Left ventricle myocardium inferior (tissue), 1 donor: ENCODE measurements at regions not wholly inside any gene's neighbourhood (a gene's known extent, or its start where the extent isn't known, plus 50 kb on each side); places are given as distances from the start of the nearest gene placed in this dataset.

Experiments used
- DNase-seq: peaks from one replicate; pipeline ENCODE4 v3.0.0-alpha.2; 2020
- H3K27ac ChIP-seq: fragments of 200-600 bp; replicated peaks from 2 replicates; pipeline ENCODE4 v1.8.0; 2021
- H3K27me3 ChIP-seq: fragments of 200-600 bp; 2 replicates; pipeline ENCODE4 v1.8.0; 2021; ENCODE audit warnings: low read depth
- H3K36me3 ChIP-seq: fragments of 200-600 bp; 2 replicates; pipeline ENCODE4 v1.8.0; 2021
- H3K4me1 ChIP-seq: fragments of 200-600 bp; 2 replicates; pipeline ENCODE4 v1.8.0; 2021
- H3K4me3 ChIP-seq: fragments of 200-600 bp; 2 replicates; pipeline ENCODE4 v1.8.0; 2021; ENCODE audit warnings: mild to moderate bottlenecking, moderate library complexity
- H3K9me3 ChIP-seq: fragments of 200-600 bp; replicated peaks from 2 replicates; pipeline ENCODE4 v1.8.0; 2021
- intact Hi-C: fragments of 100-400 bp; cut with micrococcal nuclease; formaldehyde crosslinking; loops from one replicate; pipeline ENCODE4 v1.11.0; 2022
- TF ChIP-seq, protein P1 (sequence below): fragments of 200-600 bp; IDR thresholded peaks from 2 replicates; pipeline ENCODE4 v1.8.0; 2021; ENCODE audit warnings: antibody characterized with exemption, mild to moderate bottlenecking, borderline replicate concordance
- donor health status: DM: no; HTN: yes; CAD: no; lungs with severe emphysema.

DNA sequence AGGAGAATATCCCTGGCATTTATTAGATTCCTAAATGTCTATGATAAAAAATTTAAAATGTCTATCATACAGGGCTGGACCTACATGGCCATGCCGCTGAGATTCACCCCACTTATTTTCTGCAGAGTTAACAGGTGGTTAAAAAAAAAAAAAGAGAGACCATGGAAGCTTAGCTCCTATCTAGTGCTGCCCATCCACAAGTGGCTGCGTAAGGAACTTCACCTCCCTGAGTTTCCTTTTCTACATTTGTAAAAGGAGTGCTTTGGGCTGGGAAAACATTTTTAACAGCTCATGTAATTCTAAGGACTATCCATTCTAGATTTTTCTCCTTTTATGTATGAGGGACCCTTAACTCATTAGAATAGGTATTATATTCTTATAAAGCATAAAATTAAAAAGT is 534.1 kb downstream of the MMUT start:
- H3K4me3 ChIP-seq, result no peak overlapping the region
- TF ChIP-seq, protein P1, sequence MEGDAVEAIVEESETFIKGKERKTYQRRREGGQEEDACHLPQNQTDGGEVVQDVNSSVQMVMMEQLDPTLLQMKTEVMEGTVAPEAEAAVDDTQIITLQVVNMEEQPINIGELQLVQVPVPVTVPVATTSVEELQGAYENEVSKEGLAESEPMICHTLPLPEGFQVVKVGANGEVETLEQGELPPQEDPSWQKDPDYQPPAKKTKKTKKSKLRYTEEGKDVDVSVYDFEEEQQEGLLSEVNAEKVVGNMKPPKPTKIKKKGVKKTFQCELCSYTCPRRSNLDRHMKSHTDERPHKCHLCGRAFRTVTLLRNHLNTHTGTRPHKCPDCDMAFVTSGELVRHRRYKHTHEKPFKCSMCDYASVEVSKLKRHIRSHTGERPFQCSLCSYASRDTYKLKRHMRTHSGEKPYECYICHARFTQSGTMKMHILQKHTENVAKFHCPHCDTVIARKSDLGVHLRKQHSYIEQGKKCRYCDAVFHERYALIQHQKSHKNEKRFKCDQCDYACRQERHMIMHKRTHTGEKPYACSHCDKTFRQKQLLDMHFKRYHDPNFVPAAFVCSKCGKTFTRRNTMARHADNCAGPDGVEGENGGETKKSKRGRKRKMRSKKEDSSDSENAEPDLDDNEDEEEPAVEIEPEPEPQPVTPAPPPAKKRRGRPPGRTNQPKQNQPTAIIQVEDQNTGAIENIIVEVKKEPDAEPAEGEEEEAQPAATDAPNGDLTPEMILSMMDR, result no peak
- H3K9me3 ChIP-seq, result peaks cover 24% of the 10 kb centered on the region
- intact Hi-C loops, result no loop called here
- no peaks in the 10 kb centered on the region for H3K4me1 ChIP-seq
- H3K27me3 ChIP-seq, result no peaks in the 10 kb centered on the region
- H3K27ac ChIP-seq, result no peak overlapping the region
- no peak for DNase-seq
- no peaks in the 10 kb centered on the region for H3K36me3 ChIP-seq

- H3K36me3 ChIP-seq, result no peaks in the 10 kb centered on the region
- no peaks in the 10 kb centered on the region for H3K4me1 ChIP-seq
- intact Hi-C loops, result no loop called here
- TF ChIP-seq, protein P1, result no peak
- no peaks in the 10 kb centered on the region for H3K27me3 ChIP-seq
- no peak overlapping the region for H3K27ac ChIP-seq
- H3K9me3 ChIP-seq, result peaks cover 10% of the 10 kb centered on the region
- H3K4me3 ChIP-seq, result no peak overlapping the region
- DNase-seq, result no peak
Observed at GRCh38 chr6:48922837-48923236, 540.2 kb downstream of the MMUT start.

DNA sequence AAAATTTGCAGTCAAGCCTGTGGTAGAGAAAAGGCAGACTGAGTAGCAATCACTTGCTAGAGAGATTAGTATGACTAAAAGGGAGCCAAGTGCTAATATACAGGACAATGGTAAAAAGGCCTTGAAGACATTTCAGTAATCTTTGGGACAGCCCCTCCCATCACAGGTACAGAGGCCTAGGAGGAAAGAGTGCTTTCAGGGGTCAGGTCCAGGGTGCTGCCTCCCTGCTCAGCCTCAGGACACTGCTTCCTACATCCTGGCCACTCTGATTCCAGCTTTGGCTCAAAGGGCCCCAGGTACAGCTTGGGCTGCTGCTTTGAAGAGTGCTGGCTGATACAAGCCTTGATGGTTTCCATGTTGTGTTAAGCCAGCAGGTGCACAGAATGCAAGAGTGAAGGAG is 543.5 kb downstream of the MMUT start:
- TF ChIP-seq, protein P1, result no peak
- no peak overlapping the region for H3K27ac ChIP-seq
- intact Hi-C loops, result no loop called here
- H3K36me3 ChIP-seq, result no peaks in the 10 kb centered on the region
- no peak for DNase-seq
- H3K27me3 ChIP-seq, result no peaks in the 10 kb centered on the region
- H3K4me3 ChIP-seq, result no peak overlapping the region
- H3K4me1 ChIP-seq, result no peaks in the 10 kb centered on the region
- peaks cover 13% of the 10 kb centered on the region for H3K9me3 ChIP-seq

DNA sequence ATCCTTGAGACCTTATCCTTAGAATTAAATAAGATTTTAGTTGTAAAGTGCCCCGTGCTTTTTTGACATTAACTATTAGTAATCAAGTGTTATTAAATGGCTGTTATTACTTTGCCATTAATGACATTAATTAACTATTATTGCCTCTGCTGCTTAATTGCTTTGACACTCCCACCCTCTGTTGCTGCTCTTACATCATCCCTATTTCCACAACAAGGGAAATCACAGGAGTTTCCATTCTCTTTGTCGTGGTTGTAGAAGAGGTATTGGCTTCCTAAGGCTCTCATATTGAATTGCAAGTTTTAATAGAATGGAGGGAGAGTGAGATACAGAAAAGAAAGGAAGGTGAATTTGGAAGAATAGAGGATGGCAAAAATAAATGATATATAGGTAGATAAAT is 545.8 kb downstream of the MMUT start:
- no peaks in the 10 kb centered on the region for H3K36me3 ChIP-seq
- H3K4me1 ChIP-seq, result no peaks in the 10 kb centered on the region
- DNase-seq, result no peak
- H3K9me3 ChIP-seq, result peaks cover 3% of the 10 kb centered on the region
- no peaks in the 10 kb centered on the region for H3K27me3 ChIP-seq
- no peak overlapping the region for H3K4me3 ChIP-seq
- no peak overlapping the region for H3K27ac ChIP-seq
- intact Hi-C loops, result no loop called here
- TF ChIP-seq, protein P1, result no peak

DNA sequence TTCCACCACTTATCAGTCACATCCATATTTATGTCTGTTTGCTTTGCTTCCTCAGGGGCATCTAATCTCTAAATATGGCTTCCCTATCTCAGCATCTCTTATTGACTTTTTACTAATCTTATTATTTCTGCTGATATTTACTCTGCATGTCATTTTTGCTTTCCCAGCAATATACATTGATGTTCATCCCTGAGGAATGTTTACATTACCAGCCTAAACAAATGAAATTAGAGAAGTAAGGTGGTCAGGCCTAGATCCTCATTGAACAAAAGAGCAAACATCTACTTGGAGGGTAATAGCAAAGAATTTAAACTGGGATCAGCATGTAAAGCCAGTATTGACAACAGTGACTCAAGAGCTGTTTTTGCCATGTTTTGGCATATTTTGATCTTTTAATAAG is 546.4 kb downstream of the MMUT start:
- intact Hi-C loops, result no loop called here
- no peaks in the 10 kb centered on the region for H3K4me1 ChIP-seq

More for the DNA sequence above, 546.4 kb downstream of the MMUT start:
- no peaks in the 10 kb centered on the region for H3K36me3 ChIP-seq
- peaks cover 3% of the 10 kb centered on the region for H3K9me3 ChIP-seq
- TF ChIP-seq, protein P1, result no peak
- no peak overlapping the region for H3K27ac ChIP-seq
- H3K4me3 ChIP-seq, result no peak overlapping the region
- no peaks in the 10 kb centered on the region for H3K27me3 ChIP-seq
- no peak for DNase-seq
